ENCODE measurements at regions not wholly inside any gene's neighbourhood (a gene's known extent, or its start where the extent isn't known, plus 50 kb on each side); places are given as distances from the start of the nearest gene placed in this dataset.

DNA sequence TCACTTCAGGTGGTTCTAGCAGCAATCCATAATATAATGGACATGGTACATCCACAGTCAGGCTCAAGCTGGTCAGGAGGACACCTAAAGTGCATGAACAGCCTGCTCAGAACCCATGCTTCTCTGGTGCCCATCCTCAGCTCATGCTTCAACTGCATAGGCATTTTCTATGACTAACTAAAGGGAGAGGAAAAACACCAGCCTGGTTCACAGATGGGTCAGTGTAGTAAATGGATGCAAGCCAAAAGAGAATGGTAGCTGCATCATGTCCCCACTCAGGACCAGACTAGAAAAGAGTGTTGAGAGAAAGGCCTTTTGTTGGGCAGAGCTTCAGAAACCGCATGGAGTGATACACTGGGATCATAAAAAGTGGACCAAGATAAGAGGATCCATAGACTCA is 556.6 kb downstream of the TLE1 start:
- TF ChIP-seq CTCF (IDR thresholded peaks at IDR 0.05), result no peak
- ATAC-seq (ENCODE audit: poor library complexity) (no peak), DNase-seq (no peak)
- intact Hi-C loops (cut with DNase I, micrococcal nuclease), result no loop called here
- CTCF ChIA-PET, result no interaction called here
- Histone ChIP-seq H3K4me3 (ENCODE audit: low read length) (no peak overlapping the region), H3K9me3 (ENCODE audit: control insufficient read depth in 1 of 2, insufficient read depth in 1 of 2, low read length in 2 of 2) (no peaks in the 10 kb centered on the region), H3K27ac (ENCODE audit: low read depth in 1 of 2, low read length in 2 of 2) (no peak overlapping the region), H3K4me1 (ENCODE audit: insufficient read depth, low read length) (no peaks in the 10 kb centered on the region), H3K27me3 (ENCODE audit: control insufficient read depth in 1 of 2, insufficient read depth in 2 of 2, low read length in 2 of 2) (no peaks in the 10 kb centered on the region), H3K36me3 (ENCODE audit: insufficient read depth, low read length) (no peaks in the 10 kb centered on the region)
- Mint-ChIP-seq H3K4me3 (no peak overlapping the region), H3K36me3 (ENCODE audit: low read depth) (no peaks in the 10 kb centered on the region), H3K27me3 (no peaks in the 10 kb centered on the region), H3K4me1 (ENCODE audit: low read depth) (no peaks in the 10 kb centered on the region), H3K9me3 (peaks cover 11% of the 10 kb centered on the region), H3K27ac (no peak overlapping the region)
- POLR2A ChIA-PET, result no interaction called here

DNA sequence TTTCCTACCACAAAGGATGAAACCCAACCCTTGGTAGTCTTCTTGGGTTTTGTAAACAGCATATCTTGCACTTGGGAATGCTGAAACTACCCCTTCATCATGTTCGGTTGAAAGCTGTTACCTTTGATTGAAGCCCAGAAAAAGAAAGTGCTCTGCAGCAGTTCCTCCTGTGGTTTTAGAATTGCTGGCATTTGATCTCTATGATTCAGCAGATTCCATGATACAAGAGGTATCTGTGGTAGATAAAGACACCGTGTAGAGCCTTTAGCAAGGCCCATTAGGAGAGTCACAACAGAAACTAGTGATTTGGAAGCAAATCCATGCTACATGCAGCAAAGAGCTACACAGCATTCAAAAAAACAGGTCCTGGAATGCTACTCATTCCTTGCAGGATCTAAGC is 557.0 kb downstream of the TLE1 start:
- POLR2A ChIA-PET, result no interaction called here
- ATAC-seq (ENCODE audit: poor library complexity) (no peak), DNase-seq (no peak)
- TF ChIP-seq CTCF (IDR thresholded peaks at IDR 0.05), result no peak
- H3K27me3 Mint-ChIP-seq, result no peaks in the 10 kb centered on the region
- no peak overlapping the region for H3K4me3 Mint-ChIP-seq
- H3K9me3 Mint-ChIP-seq, result peaks cover 11% of the 10 kb centered on the region
- intact Hi-C loops (cut with DNase I, micrococcal nuclease), result no loop called here
- Histone ChIP-seq H3K36me3 (ENCODE audit: insufficient read depth, low read length) (no peaks in the 10 kb centered on the region), H3K4me1 (ENCODE audit: insufficient read depth, low read length) (no peaks in the 10 kb centered on the region), H3K4me3 (ENCODE audit: low read length) (no peak overlapping the region), H3K27me3 (ENCODE audit: control insufficient read depth in 1 of 2, insufficient read depth in 2 of 2, low read length in 2 of 2) (no peaks in the 10 kb centered on the region), H3K27ac (ENCODE audit: low read depth in 1 of 2, low read length in 2 of 2) (no peak overlapping the region), H3K9me3 (ENCODE audit: control insufficient read depth in 1 of 2, insufficient read depth in 1 of 2, low read length in 2 of 2) (no peaks in the 10 kb centered on the region)
- no peaks in the 10 kb centered on the region for H3K36me3 Mint-ChIP-seq (ENCODE audit: low read depth)
- no peak overlapping the region for H3K27ac Mint-ChIP-seq
- H3K4me1 Mint-ChIP-seq (ENCODE audit: low read depth), result no peaks in the 10 kb centered on the region
- CTCF ChIA-PET, result no interaction called here

GRCh38 chr9:81128701-81129100 is 560.6 kb downstream of the TLE1 start:
- H3K4me3 Mint-ChIP-seq, result no peak overlapping the region
- H3K36me3 Mint-ChIP-seq (ENCODE audit: low read depth), result no peaks in the 10 kb centered on the region
- H3K4me1 Mint-ChIP-seq (ENCODE audit: low read depth), result no peaks in the 10 kb centered on the region
- H3K27me3 Mint-ChIP-seq, result no peaks in the 10 kb centered on the region
- Histone ChIP-seq H3K4me1 (ENCODE audit: insufficient read depth, low read length) (no peaks in the 10 kb centered on the region), H3K27ac (ENCODE audit: low read depth in 1 of 2, low read length in 2 of 2) (no peak overlapping the region), H3K36me3 (ENCODE audit: insufficient read depth, low read length) (no peaks in the 10 kb centered on the region), H3K4me3 (ENCODE audit: low read length) (no peak overlapping the region), H3K9me3 (ENCODE audit: control insufficient read depth in 1 of 2, insufficient read depth in 1 of 2, low read length in 2 of 2) (no peaks in the 10 kb centered on the region), H3K27me3 (ENCODE audit: control insufficient read depth in 1 of 2, insufficient read depth in 2 of 2, low read length in 2 of 2) (no peaks in the 10 kb centered on the region)
- no peak overlapping the region for H3K27ac Mint-ChIP-seq
- TF ChIP-seq CTCF (IDR thresholded peaks at IDR 0.05), result no peak
- ChIA-PET CTCF (no interaction called here), POLR2A (no interaction called here)
- DNase-seq, result no peak
- ATAC-seq (ENCODE audit: poor library complexity), result no peak
- H3K9me3 Mint-ChIP-seq, result peaks cover 11% of the 10 kb centered on the region
- intact Hi-C loops (cut with DNase I, micrococcal nuclease), result loop anchor here in 1 of 2 experiments (1.0 kb wide), 1 partner anchor 11 kb away; no protein-coding TSS in a partner anchor

All from CD4-positive, alpha-beta T cell (primary cell).